ENCODE measurements at regions not wholly inside any gene's neighbourhood (a gene's known extent, or its start where the extent isn't known, plus 50 kb on each side); places are given as distances from the start of the nearest gene placed in this dataset.

- H3K27ac ChIP-seq (ENCODE audit: extremely low read depth, low read depth, low read length) = no peak overlapping the region
- no peaks in the 10 kb centered on the region for H3K36me3 ChIP-seq (ENCODE audit: control insufficient read depth in 2 of 2, insufficient read depth in 1 of 2, low read length in 2 of 2)
- no peak overlapping the region for H3K4me3 ChIP-seq (ENCODE audit: low read depth, low read length)
- TF ChIP-seq ZNF837 (tag by site-specific recombination; IDR thresholded peaks at IDR 0.05) (no peak), ATF2 (tag by site-specific recombination; IDR thresholded peaks at IDR 0.05; ENCODE audit: low read depth) (no peak), SCRT2 (tag by site-specific recombination; IDR thresholded peaks at IDR 0.05) (no peak), HOXD13 (CRISPR knock-in tag; IDR thresholded peaks at IDR 0.05; ENCODE audit: borderline replicate concordance) (no peak), ZNF639 (tag by site-specific recombination; IDR thresholded peaks at IDR 0.05) (no peak), ZBTB11 (tag by site-specific recombination; conservative IDR thresholded peaks at IDR 0.05; ENCODE audit: low read depth) (no peak), ZBTB48 (tag by site-specific recombination; IDR thresholded peaks at IDR 0.05) (no peak), ZNF221 (tag by site-specific recombination; IDR thresholded peaks at IDR 0.05; ENCODE audit: borderline replicate concordance) (no peak), ZNF391 (tag by site-specific recombination; IDR thresholded peaks at IDR 0.05; ENCODE audit: borderline replicate concordance, low read depth) (no peak), ZBTB49 (tag by site-specific recombination; IDR thresholded peaks at IDR 0.05; ENCODE audit: low read depth) (no peak), TRIM28 (IDR thresholded peaks at IDR 0.05; ENCODE audit: borderline replicate concordance, low read length) (no peak), ZNF132 (tag by site-specific recombination; IDR thresholded peaks at IDR 0.05; ENCODE audit: borderline replicate concordance) (no peak), HIC1 (tag by site-specific recombination; IDR thresholded peaks at IDR 0.05) (no peak), ZNF560 (tag by site-specific recombination; IDR thresholded peaks at IDR 0.05; ENCODE audit: borderline replicate concordance) (no peak), YY2 (tag by site-specific recombination; IDR thresholded peaks at IDR 0.05) (no peak)
- no peaks in the 10 kb centered on the region for H3K4me1 ChIP-seq (ENCODE audit: control insufficient read depth, insufficient read depth, low read length)
- ChIA-PET POLR2A (no interaction called here), CTCF (no interaction called here)
- H3K9me3 ChIP-seq (ENCODE audit: control insufficient read depth, insufficient read depth, low read depth, low read length) = no peaks in the 10 kb centered on the region
Measured at GRCh38 chr16:17755158-17755557, 284.4 kb upstream of the XYLT1 start.
